Peyer's patch (tissue), 4 donors: ENCODE measurements at regions not wholly inside any gene's neighbourhood (a gene's known extent, or its start where the extent isn't known, plus 50 kb on each side); places are given as distances from the start of the nearest gene placed in this dataset.

Experiments
- DNase-seq, 3 donors: peaks; one replicate each; pipeline ENCODE4 v3.0.0-alpha.2; 2017 to 2019
- H3K27ac ChIP-seq, 4 donors: fragments of 200-600 bp; sonication (generic); one replicate each; pipeline ENCODE4 v1.5.1; 2016 to 2019
- H3K27me3 ChIP-seq, 2 donors: fragments of 200-600 bp; sonication (generic); one replicate each; pipeline ENCODE4 v1.5.1; 2019
- H3K36me3 ChIP-seq, 3 donors: fragments of 200-600 bp; sonication (generic); one replicate each; pipeline ENCODE4 v1.5.1; 2016 to 2019
- H3K4me1 ChIP-seq, 4 donors: fragments of 200-600 bp; sonication (generic); one replicate each; pipeline ENCODE4 v1.5.1; 2016 to 2019
- H3K4me3 ChIP-seq, 4 donors: fragments of 200-600 bp; sonication (generic); 1 replicate in 3 of 4; 2 replicates in 1 of 4; pipeline ENCODE4 v1.5.1; 2016 to 2019; ENCODE audit warnings: mild to moderate bottlenecking in 1 of 4
- H3K9me3 ChIP-seq, 4 donors: fragments of 200-600 bp; sonication (generic); one replicate each; pipeline ENCODE4 v1.5.1; 2016 to 2019; ENCODE audit warnings: mild to moderate bottlenecking in 1 of 4
- POLR2A ChIP-seq, 2 donors: fragments of 450-650 bp; IDR thresholded peaks; one replicate each; pipeline ENCODE4 v1.5.1; 2017; ENCODE audit warnings: antibody characterized with exemption in 2 of 2, mild to moderate bottlenecking in 2 of 2, moderate library complexity in 2 of 2
- TF ChIP-seq, protein P1 (sequence below), 6 experiments: fragments of 450-650 bp in 4 of 6; fragments of 200-600 bp in 2 of 6; sonication (generic) in 1 of 6; IDR thresholded peaks; one replicate each; pipeline ENCODE4 v1.5.1; 2017 to 2019; ENCODE audit warnings: antibody characterized with exemption in 6 of 6, mild to moderate bottlenecking in 3 of 6, moderate library complexity in 1 of 6

DNA sequence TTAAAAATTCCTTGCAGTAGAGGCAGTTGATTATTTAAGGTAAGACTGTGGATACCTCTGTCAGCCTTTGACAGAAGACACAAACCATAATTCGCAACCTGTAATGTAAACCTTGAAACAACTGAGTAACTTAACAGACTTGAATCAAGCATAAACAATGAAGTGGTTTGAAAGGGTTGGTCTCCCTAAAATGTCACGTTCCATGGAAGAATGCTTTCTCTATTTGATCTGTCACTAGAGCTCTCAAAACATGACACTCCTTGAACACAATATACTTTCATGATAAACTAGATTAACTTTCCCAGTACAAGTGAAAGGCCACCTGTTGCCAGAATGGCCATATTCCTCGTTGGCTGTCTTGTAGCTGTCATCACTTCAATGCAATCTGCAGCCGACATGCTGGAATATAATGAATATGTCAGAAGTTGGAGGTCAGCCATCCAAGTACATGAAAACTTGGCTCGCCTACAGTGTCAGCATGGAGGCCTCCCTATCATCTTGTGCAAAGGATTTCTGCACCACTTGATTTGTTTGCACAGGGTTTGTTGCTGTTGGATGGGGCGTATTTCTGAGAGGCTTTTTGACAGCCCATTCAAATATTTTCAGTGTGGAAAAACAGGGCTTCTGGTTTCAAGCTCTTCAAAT lies 228.0 kb downstream of the TLE4 start:
- Histone ChIP-seq H3K36me3 (no peaks in the 10 kb centered on the region), H3K27ac (no peak overlapping the region), H3K4me1 (no peaks in the 10 kb centered on the region), H3K27me3 (no peaks in the 10 kb centered on the region), H3K4me3 (no peak overlapping the region), H3K9me3 (no peaks in the 10 kb centered on the region)
- DNase-seq, result no peak
- TF ChIP-seq, protein P1, sequence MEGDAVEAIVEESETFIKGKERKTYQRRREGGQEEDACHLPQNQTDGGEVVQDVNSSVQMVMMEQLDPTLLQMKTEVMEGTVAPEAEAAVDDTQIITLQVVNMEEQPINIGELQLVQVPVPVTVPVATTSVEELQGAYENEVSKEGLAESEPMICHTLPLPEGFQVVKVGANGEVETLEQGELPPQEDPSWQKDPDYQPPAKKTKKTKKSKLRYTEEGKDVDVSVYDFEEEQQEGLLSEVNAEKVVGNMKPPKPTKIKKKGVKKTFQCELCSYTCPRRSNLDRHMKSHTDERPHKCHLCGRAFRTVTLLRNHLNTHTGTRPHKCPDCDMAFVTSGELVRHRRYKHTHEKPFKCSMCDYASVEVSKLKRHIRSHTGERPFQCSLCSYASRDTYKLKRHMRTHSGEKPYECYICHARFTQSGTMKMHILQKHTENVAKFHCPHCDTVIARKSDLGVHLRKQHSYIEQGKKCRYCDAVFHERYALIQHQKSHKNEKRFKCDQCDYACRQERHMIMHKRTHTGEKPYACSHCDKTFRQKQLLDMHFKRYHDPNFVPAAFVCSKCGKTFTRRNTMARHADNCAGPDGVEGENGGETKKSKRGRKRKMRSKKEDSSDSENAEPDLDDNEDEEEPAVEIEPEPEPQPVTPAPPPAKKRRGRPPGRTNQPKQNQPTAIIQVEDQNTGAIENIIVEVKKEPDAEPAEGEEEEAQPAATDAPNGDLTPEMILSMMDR (IDR thresholded peaks at IDR 0.05), result no peak
- no peak for TF ChIP-seq POLR2A (IDR thresholded peaks at IDR 0.05)

DNA sequence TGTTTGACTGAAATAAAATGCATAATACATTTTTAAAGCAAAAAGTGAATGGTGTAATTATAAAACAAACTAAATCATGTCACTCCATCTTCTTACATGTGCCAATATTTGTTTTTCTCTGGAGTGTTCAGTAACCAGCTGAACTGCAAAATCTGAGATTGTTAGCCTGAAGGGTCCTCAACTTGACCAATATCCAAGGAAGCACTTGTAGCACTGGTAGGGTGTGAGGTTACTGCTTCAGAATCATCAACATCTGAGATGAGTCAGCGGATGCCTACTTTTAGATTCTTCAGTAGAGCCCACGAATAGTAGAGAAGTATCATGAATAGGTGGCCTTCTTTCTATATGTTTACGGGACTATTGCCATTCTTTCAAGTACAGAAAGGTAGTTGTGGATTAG lies 226.7 kb downstream of the TLE4 start:
- no peak overlapping the region for H3K27ac ChIP-seq
- no peak for DNase-seq
- H3K9me3 ChIP-seq, result no peaks in the 10 kb centered on the region
- no peaks in the 10 kb centered on the region for H3K36me3 ChIP-seq
- H3K4me1 ChIP-seq, result no peaks in the 10 kb centered on the region
- H3K4me3 ChIP-seq, result no peak overlapping the region
- no peak for TF ChIP-seq POLR2A (IDR thresholded peaks at IDR 0.05)
- TF ChIP-seq, protein P1 (IDR thresholded peaks at IDR 0.05), result no peak
- H3K27me3 ChIP-seq, result no peaks in the 10 kb centered on the region

DNA sequence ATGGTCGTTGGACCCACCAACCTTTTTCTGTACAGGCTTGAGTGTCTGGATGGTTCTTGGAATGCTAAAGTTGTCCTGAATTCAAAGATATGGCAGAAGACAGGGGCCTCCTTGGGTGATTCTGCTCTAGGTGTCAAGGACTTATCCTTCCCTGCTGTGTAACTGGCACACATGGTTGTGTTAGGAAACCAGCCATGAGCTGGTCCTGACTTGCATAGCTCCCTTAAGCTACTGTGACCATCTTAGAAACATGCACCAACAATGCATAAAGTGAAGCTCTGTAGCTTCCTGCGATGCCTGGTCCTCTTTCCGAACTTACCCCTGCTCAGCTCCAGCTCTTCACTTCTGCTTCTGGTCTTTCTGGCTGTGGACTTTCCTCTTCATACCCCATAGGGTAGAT lies 224.6 kb downstream of the TLE4 start:
- Histone ChIP-seq H3K9me3 (no peaks in the 10 kb centered on the region), H3K4me3 (no peak overlapping the region), H3K36me3 (no peaks in the 10 kb centered on the region), H3K27ac (no peak overlapping the region), H3K27me3 (no peaks in the 10 kb centered on the region), H3K4me1 (no peaks in the 10 kb centered on the region)
- TF ChIP-seq POLR2A (IDR thresholded peaks at IDR 0.05), result no peak
- TF ChIP-seq, protein P1 (IDR thresholded peaks at IDR 0.05), result no peak
- DNase-seq, result no peak

DNA sequence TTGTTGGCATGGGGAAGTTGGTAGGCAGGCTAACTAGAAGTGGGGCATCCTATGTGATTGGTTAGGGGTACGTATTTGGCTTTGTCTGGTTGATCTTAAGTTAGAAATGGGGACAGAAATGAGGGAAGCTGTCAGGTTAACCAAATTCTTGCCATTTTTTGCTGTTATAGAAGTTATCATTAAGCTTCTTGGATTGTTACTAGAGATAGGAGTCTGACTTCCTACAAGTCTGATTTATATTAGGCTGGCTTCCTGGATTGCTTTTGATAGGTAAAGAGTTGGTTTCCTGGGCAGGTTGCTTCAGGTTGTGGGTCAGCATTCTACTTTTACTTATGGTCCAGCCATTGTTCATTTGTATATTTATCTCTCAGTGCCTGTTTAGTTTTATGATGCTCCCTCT lies 216.9 kb downstream of the TLE4 start:
- TF ChIP-seq, protein P1 (IDR thresholded peaks at IDR 0.05), result no peak
- no peak for TF ChIP-seq POLR2A (IDR thresholded peaks at IDR 0.05)
- H3K27me3 ChIP-seq, result no peaks in the 10 kb centered on the region
- no peaks in the 10 kb centered on the region for H3K36me3 ChIP-seq
- no peak overlapping the region for H3K4me3 ChIP-seq
- H3K9me3 ChIP-seq, result no peaks in the 10 kb centered on the region
- no peak for DNase-seq
- no peak overlapping the region for H3K27ac ChIP-seq
- no peaks in the 10 kb centered on the region for H3K4me1 ChIP-seq

DNA sequence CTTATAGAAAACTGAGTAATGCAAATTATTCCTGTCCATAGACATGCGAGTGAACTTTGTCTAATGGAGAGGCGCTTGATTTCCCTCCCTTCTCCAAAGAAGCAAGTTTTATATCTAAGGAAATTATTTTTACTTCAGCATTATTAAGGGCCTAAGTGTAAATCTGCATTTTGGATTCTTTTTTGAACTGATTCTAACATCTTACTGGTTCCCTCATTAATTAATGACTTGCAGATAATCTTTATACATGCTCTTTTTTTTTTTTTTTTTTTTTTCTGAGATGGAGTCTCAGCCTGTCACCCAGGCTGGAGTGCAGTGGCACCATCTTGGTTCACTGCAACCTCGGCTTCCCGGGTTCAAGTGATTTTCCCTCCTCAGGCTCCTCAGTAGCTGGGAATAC lies 209.5 kb downstream of the TLE4 start:
- TF ChIP-seq, protein P1 (IDR thresholded peaks at IDR 0.05), result no peak
- TF ChIP-seq POLR2A (IDR thresholded peaks at IDR 0.05), result no peak
- H3K4me1 ChIP-seq, result no peaks in the 10 kb centered on the region
- H3K27ac ChIP-seq, result no peak overlapping the region
- H3K4me3 ChIP-seq, result no peak overlapping the region
- H3K27me3 ChIP-seq, result no peaks in the 10 kb centered on the region
- H3K36me3 ChIP-seq, result no peaks in the 10 kb centered on the region
- no peaks in the 10 kb centered on the region for H3K9me3 ChIP-seq
- no peak for DNase-seq

DNA sequence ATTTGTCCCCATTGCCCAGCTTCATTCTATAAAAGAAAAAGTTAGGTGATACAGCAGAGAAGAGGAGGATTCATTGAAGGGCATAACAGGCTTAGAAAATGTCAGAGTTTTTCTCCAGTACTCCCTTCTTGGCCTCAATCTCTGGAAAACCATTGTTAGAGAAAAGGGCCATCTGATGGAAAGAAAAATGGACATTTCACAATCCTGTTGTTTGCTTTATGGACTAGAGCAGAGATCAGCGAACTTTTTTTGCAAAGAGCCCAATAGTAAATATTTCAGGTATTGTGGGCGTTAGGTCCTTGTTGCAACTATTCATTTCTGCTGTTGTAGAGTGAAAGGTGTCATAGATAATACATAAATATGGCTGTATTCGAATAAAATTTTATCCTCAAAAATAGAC lies 208.8 kb downstream of the TLE4 start:
- Histone ChIP-seq H3K36me3 (no peaks in the 10 kb centered on the region), H3K27me3 (no peaks in the 10 kb centered on the region), H3K27ac (no peak overlapping the region), H3K4me1 (no peaks in the 10 kb centered on the region), H3K9me3 (no peaks in the 10 kb centered on the region), H3K4me3 (no peak overlapping the region)
- TF ChIP-seq, protein P1 (IDR thresholded peaks at IDR 0.05), result no peak
- no peak for TF ChIP-seq POLR2A (IDR thresholded peaks at IDR 0.05)
- DNase-seq, result no peak
